ENCODE measurements at regions not wholly inside any gene's neighbourhood (a gene's known extent, or its start where the extent isn't known, plus 50 kb on each side); places are given as distances from the start of the nearest gene placed in this dataset.

DNA sequence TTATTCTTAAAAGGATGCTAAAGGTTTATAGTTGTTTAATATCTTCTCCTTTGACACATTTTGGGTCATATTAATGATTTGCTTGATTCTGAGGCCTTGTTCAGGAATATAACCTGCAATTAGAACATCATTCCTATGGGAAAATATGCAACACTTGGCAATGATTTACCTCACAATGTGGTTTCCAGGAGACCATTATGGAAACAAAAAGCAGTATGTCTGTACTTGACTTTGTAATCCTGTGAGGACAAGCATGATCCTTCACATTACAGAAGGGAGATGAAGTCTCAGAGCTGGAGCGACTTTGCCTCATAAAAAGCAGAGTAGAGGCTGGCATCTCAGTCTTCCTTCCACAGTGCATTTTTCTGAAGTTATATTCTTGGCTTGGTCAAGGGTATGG is 57.0 kb upstream of the CDCA7L start:
- DNase-seq: no peak

DNA sequence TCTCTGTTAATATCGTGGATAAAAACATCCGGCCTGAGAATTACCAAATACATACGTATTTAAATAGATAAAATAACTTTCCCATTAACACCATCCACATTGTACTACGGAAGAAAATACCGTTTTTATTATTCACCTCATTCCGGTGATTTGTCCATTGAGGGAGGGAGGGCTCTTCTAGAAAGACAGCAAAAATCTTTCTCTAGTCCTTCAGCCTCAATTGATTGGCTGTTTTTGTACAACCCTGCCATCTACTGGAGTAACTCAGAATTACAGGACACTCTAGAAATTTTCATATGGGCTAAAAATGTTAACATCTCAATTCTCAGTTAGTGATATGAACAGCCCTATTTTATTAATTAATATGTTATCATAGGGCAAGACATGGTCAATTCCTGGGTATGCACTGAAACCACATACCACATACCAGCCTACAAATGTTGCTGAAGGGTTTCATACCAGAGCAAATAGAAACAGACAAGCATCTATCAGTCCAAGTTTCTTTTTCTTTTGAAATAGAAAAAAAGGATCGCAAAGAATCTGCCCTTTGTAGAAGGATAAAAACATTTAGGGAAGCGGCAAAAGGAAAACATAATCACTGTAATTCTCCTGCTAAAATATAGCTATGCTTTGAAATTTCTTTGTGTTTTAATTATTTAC is 55.8 kb upstream of the CDCA7L start:
- DNase-seq: peak; percentile 79

DNA sequence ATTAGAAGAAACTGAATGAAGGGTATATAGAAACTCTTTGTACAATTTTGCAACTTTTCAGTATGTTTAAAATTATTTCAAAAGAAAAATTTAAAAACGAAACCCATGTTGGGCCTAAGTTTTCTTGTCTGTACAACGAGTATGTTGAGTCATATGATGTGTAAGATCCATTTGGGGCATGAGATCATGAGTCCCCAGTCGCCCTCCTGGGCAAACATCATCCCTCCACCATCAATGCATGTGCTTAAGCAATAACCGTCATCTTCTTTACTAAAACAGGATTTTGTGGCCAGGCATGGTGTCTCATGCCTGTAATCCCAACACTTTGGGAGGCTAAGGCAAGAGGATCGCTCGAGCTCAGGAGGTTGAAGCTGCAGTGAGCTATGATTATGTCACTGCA is 54.2 kb upstream of the CDCA7L start:
- DNase-seq: peak; percentile 4

DNA sequence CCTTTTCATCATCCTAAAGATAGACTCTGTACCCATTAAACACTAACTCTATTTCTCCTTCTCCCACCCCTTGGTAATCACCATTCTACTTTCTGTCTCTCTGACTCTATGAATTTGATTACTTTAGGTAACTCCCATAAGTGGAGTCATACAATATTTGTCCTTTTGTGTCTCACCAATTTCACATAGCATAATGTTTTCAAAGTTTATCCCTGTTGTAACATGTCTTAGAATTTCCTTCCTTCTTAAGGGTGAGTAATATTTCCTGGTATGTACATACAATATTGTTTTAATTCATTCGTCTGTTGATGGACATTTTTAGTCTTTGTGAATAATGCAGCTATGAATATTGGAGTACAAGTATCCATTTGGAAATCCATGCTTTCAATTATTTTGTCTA is 50.9 kb upstream of the CDCA7L start:
- peak; percentile 22 for DNase-seq
